Keratinocyte (primary cell): ENCODE measurements at regions not wholly inside any gene's neighbourhood (a gene's known extent, or its start where the extent isn't known, plus 50 kb on each side); places are given as distances from the start of the nearest gene placed in this dataset.

ENCODE experiments used
- DNase-seq: peaks from one replicate; pipeline ENCODE4 v3.0.0-alpha.2; 2011; ENCODE audit warnings: low read depth, missing footprints, low spot score
- FAIRE-seq: peaks from 2 replicates; lab custom pipeline; 2011; peaks lifted over from hg19 to GRCh38; lab: Jason Lieb, UNC
- H2AFZ ChIP-seq: 2 replicates; pipeline ENCODE4 v1.6.0; 2012; ENCODE audit warnings: low read length, control low read depth, inconsistent platforms; ENCODE audit not compliant: control insufficient read depth
- H3K27ac ChIP-seq: 2 replicates; pipeline ENCODE4 v1.5.1; 2011; ENCODE audit warnings: low read length; ENCODE audit not compliant: control insufficient read depth, insufficient read depth
- H3K27me3 ChIP-seq: 3 replicates; pipeline ENCODE4 v1.6.0; 2011; ENCODE audit warnings: low read length; ENCODE audit not compliant: control insufficient read depth, insufficient read depth; ENCODE audit errors: extremely low read depth
- H3K36me3 ChIP-seq, 2 experiments: 2 replicates in 1 of 2; 3 replicates in 1 of 2; pipeline ENCODE4 v1.5.1; 2011; ENCODE audit warnings: low read length in 2 of 2, mild to moderate bottlenecking in 1 of 2; ENCODE audit not compliant: control insufficient read depth in 2 of 2, insufficient read depth in 2 of 2; ENCODE audit errors: extremely low read depth in 1 of 2
- H3K4me1 ChIP-seq: 3 replicates; pipeline ENCODE4 v1.5.1; 2011; ENCODE audit warnings: low read length; ENCODE audit not compliant: control insufficient read depth, insufficient read depth; ENCODE audit errors: extremely low read depth
- H3K4me2 ChIP-seq: 3 replicates; pipeline ENCODE4 v1.6.0; 2011; ENCODE audit warnings: low read depth, low read length; ENCODE audit not compliant: control insufficient read depth, insufficient read depth; ENCODE audit errors: extremely low read depth
- H3K4me3 ChIP-seq, 3 experiments: fragments of 200-600 bp in 1 of 3; sonication (generic) in 1 of 3; 2 replicates in 2 of 3; 3 replicates in 1 of 3; pipeline ENCODE4 v1.5.1; 2011 to 2016; ENCODE audit warnings: low read length in 3 of 3, mild to moderate bottlenecking in 3 of 3, control low read depth in 2 of 3, inconsistent platforms in 1 of 3, low read depth in 1 of 3, mixed read lengths in 1 of 3, mixed run types in 1 of 3, moderate library complexity in 1 of 3; ENCODE audit not compliant: control insufficient read depth in 2 of 3, insufficient read depth in 2 of 3; ENCODE audit errors: extremely low read depth in 1 of 3
- H3K79me2 ChIP-seq: 2 replicates; pipeline ENCODE4 v1.6.0; 2012; ENCODE audit warnings: low read length; ENCODE audit not compliant: control insufficient read depth, insufficient read depth
- H3K9ac ChIP-seq: 3 replicates; pipeline ENCODE4 v1.6.0; 2011; ENCODE audit warnings: low read length; ENCODE audit not compliant: control insufficient read depth, insufficient read depth; ENCODE audit errors: extremely low read depth
- H3K9me1 ChIP-seq: 3 replicates; pipeline ENCODE4 v1.6.0; 2011; ENCODE audit warnings: low read length; ENCODE audit not compliant: control insufficient read depth, insufficient read depth; ENCODE audit errors: extremely low read depth
- H3K9me3 ChIP-seq: 2 replicates; pipeline ENCODE4 v1.5.1; 2012; ENCODE audit warnings: low read depth, low read length; ENCODE audit not compliant: control insufficient read depth
- H4K20me1 ChIP-seq: 3 replicates; pipeline ENCODE4 v1.6.0; 2011; ENCODE audit warnings: low read length; ENCODE audit not compliant: control insufficient read depth, insufficient read depth; ENCODE audit errors: extremely low read depth
- EZH2 ChIP-seq: IDR thresholded peaks from one replicate; pipeline ENCODE4 v1.6.1; 2012; ENCODE audit warnings: inconsistent platforms, mild to moderate bottlenecking, low read length, moderate library complexity
- dilution Hi-C: fragments of 300-500 bp; cut with MboI; formaldehyde crosslinking; loops from one replicate; pipeline ENCODE4 v1.7.0; 2020; ENCODE audit warnings: low sequenced_read_pairs; ENCODE audit not compliant: extremely low pct_ligation_motif_present
- TF ChIP-seq, protein P1 (sequence below), 3 experiments: IDR thresholded peaks in 1 of 3; conservative IDR thresholded peaks in 1 of 3; optimal IDR thresholded peaks in 1 of 3; 2 replicates in 2 of 3; 3 replicates in 1 of 3; pipeline versions ENCODE3 to v1.5.1; 2011; ENCODE audit warnings: low read length in 3 of 3, mild to moderate bottlenecking in 3 of 3, moderate library complexity in 2 of 3, control low read depth in 1 of 3, inconsistent platforms in 1 of 3; ENCODE audit not compliant: insufficient read depth in 2 of 3; ENCODE audit errors: extremely low read depth in 1 of 3

DNA sequence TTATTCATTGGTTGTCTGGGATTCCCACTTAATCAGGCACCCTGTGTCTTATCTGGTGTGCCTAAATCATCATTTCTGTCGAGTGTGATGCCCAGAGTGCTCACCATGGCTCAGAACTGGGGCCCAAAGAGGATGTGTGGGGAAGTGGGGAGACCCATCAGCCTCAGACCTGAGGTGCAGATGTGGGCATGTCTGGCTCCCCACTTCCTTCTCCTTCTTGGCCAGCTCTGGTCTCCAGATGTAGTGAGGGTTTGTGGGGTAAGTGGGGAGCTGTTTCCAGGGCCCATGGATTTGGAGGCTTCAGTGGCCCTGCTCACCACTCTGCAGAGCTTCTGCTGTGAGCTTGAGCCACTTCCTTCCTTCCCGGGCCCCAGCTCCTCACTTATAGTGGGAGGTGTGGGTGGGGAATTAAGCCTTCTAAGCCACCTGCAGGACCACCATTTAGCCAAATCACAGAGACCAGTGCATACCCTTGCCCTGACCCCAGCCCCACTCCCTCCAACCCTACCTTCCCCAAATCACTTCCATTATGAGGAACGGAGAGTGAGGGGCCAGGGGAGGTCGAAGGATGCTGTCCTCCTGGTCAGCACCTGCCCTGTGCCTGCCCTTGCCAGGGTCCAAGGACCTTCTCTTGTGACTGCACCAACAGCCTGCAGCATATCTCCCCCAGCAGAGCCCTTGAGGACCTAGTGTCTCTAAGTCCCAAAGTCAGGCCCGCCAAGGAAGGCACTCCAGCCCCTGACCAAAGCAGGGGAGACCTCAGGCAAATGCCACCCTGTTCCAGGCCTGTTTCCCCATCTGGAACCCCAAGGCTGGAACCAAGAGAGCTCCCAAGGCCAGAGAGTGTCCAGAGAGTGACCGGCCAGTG is 278.2 kb upstream of the RTL1 start:
- no peak overlapping the region for H3K4me3 ChIP-seq
- no peak overlapping the region for H3K9ac ChIP-seq
- no peaks in the 10 kb centered on the region for H3K36me3 ChIP-seq
- H3K27ac ChIP-seq, result no peak overlapping the region
- FAIRE-seq, result no peak
- no peaks in the 10 kb centered on the region for H4K20me1 ChIP-seq
- TF ChIP-seq, protein P1, sequence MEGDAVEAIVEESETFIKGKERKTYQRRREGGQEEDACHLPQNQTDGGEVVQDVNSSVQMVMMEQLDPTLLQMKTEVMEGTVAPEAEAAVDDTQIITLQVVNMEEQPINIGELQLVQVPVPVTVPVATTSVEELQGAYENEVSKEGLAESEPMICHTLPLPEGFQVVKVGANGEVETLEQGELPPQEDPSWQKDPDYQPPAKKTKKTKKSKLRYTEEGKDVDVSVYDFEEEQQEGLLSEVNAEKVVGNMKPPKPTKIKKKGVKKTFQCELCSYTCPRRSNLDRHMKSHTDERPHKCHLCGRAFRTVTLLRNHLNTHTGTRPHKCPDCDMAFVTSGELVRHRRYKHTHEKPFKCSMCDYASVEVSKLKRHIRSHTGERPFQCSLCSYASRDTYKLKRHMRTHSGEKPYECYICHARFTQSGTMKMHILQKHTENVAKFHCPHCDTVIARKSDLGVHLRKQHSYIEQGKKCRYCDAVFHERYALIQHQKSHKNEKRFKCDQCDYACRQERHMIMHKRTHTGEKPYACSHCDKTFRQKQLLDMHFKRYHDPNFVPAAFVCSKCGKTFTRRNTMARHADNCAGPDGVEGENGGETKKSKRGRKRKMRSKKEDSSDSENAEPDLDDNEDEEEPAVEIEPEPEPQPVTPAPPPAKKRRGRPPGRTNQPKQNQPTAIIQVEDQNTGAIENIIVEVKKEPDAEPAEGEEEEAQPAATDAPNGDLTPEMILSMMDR (optimal IDR thresholded peaks at IDR 0.05 in 1 of 3, IDR thresholded peaks at IDR 0.05 in 1 of 3, conservative IDR thresholded peaks at IDR 0.05 in 1 of 3; ENCODE audit: extremely low read depth in 1 of 3, insufficient read depth in 2 of 3, low read length in 3 of 3), result no peak
- no peak for TF ChIP-seq EZH2
- no peaks in the 10 kb centered on the region for H3K27me3 ChIP-seq
- dilution Hi-C loops, result no loop called here
- no peak overlapping the region for H3K4me2 ChIP-seq
- no peaks in the 10 kb centered on the region for H3K4me1 ChIP-seq
- H3K9me3 ChIP-seq, result peaks cover 11% of the 10 kb centered on the region
- H2AFZ ChIP-seq, result no peak overlapping the region
- no peaks in the 10 kb centered on the region for H3K9me1 ChIP-seq
- no peak for DNase-seq
- H3K79me2 ChIP-seq, result no peaks in the 10 kb centered on the region

DNA sequence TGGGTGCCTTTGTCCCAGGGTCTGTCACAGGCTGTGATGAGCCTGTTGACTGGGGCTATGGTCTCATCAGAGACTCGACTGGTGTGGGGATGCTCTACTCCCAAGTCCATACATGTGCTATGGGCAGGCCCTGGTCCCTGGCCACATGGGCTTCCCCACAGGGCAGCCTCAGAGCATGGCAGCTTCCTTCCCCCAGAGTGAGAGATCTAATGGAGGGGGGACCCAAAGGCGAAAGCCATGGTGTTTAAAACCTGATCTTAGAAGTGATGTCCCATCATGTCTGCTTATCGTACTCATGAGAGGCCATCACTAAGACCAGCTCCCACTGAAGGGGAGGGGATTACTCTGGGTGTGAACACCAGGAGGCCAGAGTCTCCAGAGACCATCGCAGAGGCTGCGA is 279.0 kb upstream of the RTL1 start:
- Histone ChIP-seq H3K9me3 (peaks cover 9% of the 10 kb centered on the region), H3K27ac (no peak overlapping the region), H3K4me2 (no peak overlapping the region), H2AFZ (no peak overlapping the region), H3K36me3 (no peaks in the 10 kb centered on the region), H3K27me3 (no peaks in the 10 kb centered on the region), H4K20me1 (no peaks in the 10 kb centered on the region), H3K9ac (no peak overlapping the region), H3K79me2 (no peaks in the 10 kb centered on the region), H3K4me1 (no peaks in the 10 kb centered on the region), H3K9me1 (no peaks in the 10 kb centered on the region), H3K4me3 (no peak overlapping the region)
- TF ChIP-seq EZH2, result no peak
- TF ChIP-seq, protein P1 (optimal IDR thresholded peaks at IDR 0.05 in 1 of 3, IDR thresholded peaks at IDR 0.05 in 1 of 3, conservative IDR thresholded peaks at IDR 0.05 in 1 of 3; ENCODE audit: extremely low read depth in 1 of 3, insufficient read depth in 2 of 3, low read length in 3 of 3), result no peak
- DNase-seq, result no peak
- dilution Hi-C loops, result no loop called here
- no peak for FAIRE-seq
